ENCODE measurements at regions not wholly inside any gene's neighbourhood (a gene's known extent, or its start where the extent isn't known, plus 50 kb on each side); places are given as distances from the start of the nearest gene placed in this dataset.

DNA sequence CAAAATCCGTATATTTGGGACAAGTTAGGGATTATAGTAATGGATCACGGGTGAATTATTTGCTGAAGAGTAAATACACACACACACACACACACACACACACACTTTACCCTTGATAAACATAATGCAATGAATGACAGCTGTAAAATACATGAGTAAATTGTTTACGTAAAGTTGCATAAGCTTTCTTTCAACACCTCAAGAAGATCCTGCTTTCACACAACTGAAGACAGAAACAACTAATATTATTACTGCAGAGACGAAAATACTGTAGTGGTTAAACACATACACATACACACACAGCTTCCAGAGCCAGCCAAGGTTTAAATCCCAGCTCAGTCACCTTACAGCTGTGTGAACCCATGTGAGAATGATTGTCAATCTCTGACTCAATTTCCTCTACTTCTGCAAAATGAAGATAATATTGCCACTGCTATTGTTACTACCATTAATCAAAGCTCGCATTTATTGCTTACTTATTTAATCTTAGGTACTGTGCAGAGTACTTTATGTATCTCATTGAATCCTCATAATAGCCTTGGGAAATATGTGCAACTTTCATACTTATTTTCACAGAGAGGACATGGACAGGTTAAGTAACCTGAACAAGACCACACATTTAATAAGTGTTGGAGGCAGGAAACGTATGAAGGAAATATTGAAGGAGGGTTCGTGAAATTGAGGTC is 50.6 kb upstream of the DOK6 start:
- no peak for DNase-seq
